ENCODE measurements at regions not wholly inside any gene's neighbourhood (a gene's known extent, or its start where the extent isn't known, plus 50 kb on each side); places are given as distances from the start of the nearest gene placed in this dataset.

DNA sequence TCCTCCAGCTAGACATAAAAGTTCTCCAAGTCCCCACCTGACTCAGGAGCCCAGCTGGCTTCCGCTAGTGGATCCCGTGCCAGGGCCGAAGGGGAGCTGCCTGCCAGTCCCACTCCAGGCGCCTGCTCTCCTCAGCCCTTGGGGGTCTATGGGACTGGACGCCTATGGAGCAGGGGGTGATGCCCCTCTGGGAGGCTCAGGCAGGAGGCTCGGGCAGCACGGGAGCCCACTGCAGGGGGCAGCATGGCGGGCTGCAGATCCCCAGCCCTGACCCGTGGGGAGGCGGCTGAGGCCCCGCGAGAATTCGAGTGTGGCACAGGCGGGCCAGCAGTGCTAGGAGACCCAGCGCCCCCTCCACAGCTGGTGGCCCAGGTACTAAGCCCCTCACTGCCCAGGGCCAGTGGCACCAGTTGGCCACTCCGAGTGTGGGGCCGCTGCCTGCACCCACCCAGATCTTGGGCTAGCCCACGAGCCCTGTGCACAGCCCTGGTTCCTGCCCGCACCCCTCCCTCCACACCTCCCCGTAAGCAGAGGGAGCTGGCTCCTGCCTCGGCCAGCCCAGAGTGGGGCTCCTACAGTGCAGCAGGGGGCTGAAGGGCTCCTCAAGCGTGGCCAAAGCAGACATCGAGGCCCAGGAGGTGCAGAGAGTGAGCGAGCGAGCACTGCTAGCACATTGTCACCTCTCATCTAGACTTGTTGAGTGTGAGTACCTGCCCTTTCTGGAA lies 221.3 kb upstream of the NSMCE3 start:
- Histone ChIP-seq H3K4me3 (no peak overlapping the region), H3K4me1 (no peaks in the 10 kb centered on the region), H3K27ac (no peak overlapping the region), H3K9me3 (no peaks in the 10 kb centered on the region), H3K36me3 (no peaks in the 10 kb centered on the region), H3K27me3 (no peaks in the 10 kb centered on the region)
- TF ChIP-seq EP300 (IDR thresholded peaks at IDR 0.05) (no peak), POLR2AphosphoS5 (IDR thresholded peaks at IDR 0.05) (no peak), POLR2A (IDR thresholded peaks at IDR 0.05) (no peak)
- TF ChIP-seq, protein P1, sequence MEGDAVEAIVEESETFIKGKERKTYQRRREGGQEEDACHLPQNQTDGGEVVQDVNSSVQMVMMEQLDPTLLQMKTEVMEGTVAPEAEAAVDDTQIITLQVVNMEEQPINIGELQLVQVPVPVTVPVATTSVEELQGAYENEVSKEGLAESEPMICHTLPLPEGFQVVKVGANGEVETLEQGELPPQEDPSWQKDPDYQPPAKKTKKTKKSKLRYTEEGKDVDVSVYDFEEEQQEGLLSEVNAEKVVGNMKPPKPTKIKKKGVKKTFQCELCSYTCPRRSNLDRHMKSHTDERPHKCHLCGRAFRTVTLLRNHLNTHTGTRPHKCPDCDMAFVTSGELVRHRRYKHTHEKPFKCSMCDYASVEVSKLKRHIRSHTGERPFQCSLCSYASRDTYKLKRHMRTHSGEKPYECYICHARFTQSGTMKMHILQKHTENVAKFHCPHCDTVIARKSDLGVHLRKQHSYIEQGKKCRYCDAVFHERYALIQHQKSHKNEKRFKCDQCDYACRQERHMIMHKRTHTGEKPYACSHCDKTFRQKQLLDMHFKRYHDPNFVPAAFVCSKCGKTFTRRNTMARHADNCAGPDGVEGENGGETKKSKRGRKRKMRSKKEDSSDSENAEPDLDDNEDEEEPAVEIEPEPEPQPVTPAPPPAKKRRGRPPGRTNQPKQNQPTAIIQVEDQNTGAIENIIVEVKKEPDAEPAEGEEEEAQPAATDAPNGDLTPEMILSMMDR (IDR thresholded peaks at IDR 0.05): no peak
- intact Hi-C loops (cut with DNase I): no loop called here
- no peak for DNase-seq
- 93 to 96% methylated on average over 25 of the region's 25 CpGs for WGBS, 2 donors

DNA sequence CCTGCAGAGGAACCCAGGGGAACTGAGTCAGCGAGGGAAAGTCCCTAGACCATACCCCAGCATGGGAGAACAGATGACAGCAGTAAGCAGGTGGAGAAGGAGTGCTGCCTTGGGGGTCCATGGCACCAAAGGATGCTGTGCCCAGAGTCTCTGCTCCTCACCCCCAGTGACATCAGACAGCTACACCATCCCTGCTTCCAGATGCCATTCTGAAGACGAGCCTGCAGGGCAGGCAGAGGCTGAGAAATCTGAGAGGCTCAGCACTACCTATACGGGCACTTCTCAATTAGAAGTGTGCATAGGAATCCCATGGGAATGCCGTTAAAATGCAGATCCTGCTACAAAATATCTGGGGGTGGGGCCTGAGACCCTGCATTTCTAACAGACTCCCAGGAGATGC lies 211.3 kb upstream of the NSMCE3 start:
- Histone ChIP-seq H3K27me3 (no peaks in the 10 kb centered on the region), H3K9me3 (no peaks in the 10 kb centered on the region), H3K4me1 (peaks cover 0 to 11% (median 9%) of the 10 kb centered on the region in 4 donors), H3K27ac (no peak overlapping the region), H3K4me3 (no peak overlapping the region), H3K36me3 (no peaks in the 10 kb centered on the region)
- intact Hi-C loops (cut with DNase I): loop anchor here (10.0 kb wide), 1 partner anchor 136 kb away; no protein-coding TSS in a partner anchor
- WGBS, 2 donors: 80 to 87% methylated on average over 4 of the region's 4 CpGs
- DNase-seq: no peak
- TF ChIP-seq EP300 (IDR thresholded peaks at IDR 0.05) (no peak), POLR2A (IDR thresholded peaks at IDR 0.05) (no peak)

DNA sequence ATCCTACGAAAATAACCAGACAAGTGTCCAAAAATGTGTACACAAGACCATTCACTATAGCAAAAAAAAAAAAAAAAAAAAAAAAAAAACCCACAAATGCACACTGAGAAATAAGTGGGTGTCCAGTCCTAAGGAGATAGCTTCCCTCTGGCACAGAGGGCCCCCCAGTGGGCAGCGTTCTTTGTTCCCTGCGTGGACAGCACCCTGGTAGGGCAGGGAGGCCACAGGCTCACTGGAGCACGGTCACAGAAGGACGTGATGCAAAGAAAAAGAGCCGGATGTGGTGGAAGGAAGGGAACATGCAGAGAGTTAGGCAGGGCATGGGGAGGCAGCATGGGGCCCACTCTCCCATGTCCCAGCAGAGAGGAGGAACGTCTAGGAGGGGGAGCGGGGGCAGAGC lies 210.7 kb upstream of the NSMCE3 start:
- intact Hi-C loops (cut with DNase I): loop anchor here (10.0 kb wide), 1 partner anchor 135 kb away; no protein-coding TSS in a partner anchor
- DNase-seq: no peak
- Histone ChIP-seq H3K4me1 (peaks cover 0 to 8% (median 7%) of the 10 kb centered on the region in 4 donors), H3K9me3 (no peaks in the 10 kb centered on the region), H3K4me3 (no peak overlapping the region), H3K27me3 (no peaks in the 10 kb centered on the region), H3K36me3 (no peaks in the 10 kb centered on the region), H3K27ac (no peak overlapping the region)
- TF ChIP-seq, protein P1 (IDR thresholded peaks at IDR 0.05): no peak
- TF ChIP-seq EP300 (IDR thresholded peaks at IDR 0.05) (no peak), POLR2AphosphoS5 (IDR thresholded peaks at IDR 0.05) (no peak), POLR2A (IDR thresholded peaks at IDR 0.05) (no peak)
- WGBS, 2 donors: 80 to 87% methylated on average over 8 of the region's 8 CpGs

DNA sequence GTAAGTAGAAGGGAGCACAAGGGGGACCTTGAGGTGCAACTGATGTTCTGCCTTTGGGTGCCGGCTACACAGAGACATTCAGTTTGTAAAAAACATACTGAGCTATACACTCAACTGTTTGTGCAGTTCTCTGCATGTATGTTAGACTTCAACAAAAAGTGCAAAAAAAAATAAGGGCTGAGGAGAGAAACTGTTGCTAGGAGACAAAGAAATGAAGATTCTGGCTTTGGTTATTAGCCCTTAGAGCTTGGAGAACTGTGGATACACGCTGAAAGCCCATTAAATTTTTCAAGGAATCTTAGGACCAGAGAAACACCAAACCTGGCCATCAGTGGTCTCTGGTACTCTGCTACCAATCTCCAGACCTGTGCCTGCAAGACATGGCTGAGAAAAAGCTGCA lies 207.6 kb upstream of the NSMCE3 start:
- H3K9me3 ChIP-seq: no peaks in the 10 kb centered on the region
- H3K4me3 ChIP-seq: no peak overlapping the region
- intact Hi-C loops (cut with DNase I): no loop called here
- TF ChIP-seq POLR2A (IDR thresholded peaks at IDR 0.05) (no peak), EP300 (IDR thresholded peaks at IDR 0.05) (no peak), POLR2AphosphoS5 (IDR thresholded peaks at IDR 0.05) (no peak)
- TF ChIP-seq, protein P1 (IDR thresholded peaks at IDR 0.05): no peak
- 96 to 97% methylated on average over 2 of the region's 2 CpGs for WGBS, 2 donors
- DNase-seq: no peak
- no peak overlapping the region for H3K27ac ChIP-seq
- no peaks in the 10 kb centered on the region for H3K4me1 ChIP-seq
- no peaks in the 10 kb centered on the region for H3K27me3 ChIP-seq
- H3K36me3 ChIP-seq: no peaks in the 10 kb centered on the region

DNA sequence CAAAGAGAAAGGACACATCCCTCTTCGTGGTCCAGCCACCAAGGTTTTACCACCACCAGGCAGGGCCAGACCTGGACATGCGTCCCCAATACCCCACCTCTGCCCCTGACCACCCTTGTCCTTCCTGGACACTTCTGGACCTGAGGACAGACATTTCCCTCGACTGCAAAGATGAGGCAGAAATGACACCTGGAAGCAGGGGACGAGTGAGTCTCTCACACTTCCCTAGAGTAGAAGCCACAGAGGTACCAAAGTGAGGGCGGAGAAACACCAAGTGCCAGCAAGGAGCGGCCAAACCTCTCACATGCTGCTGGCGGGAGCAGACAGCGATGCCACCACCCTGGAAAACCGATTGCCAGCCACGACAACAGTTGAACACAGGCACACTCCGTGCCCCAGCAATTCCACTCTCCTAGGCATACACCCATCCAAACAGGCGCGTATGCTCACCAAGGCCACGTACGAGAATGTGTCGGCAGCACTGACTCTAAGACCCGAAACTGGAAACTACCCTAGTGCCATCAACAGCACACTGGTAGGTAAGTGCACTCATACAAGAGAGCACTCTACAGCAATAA lies 207.0 kb upstream of the NSMCE3 start:
- no peak for TF ChIP-seq POLR2AphosphoS5 (IDR thresholded peaks at IDR 0.05)
- no peak for TF ChIP-seq POLR2A (IDR thresholded peaks at IDR 0.05)
- TF ChIP-seq, protein P1 (IDR thresholded peaks at IDR 0.05): no peak
- TF ChIP-seq EP300 (IDR thresholded peaks at IDR 0.05): no peak
- H3K27ac ChIP-seq: no peak overlapping the region
- no peaks in the 10 kb centered on the region for H3K4me1 ChIP-seq
- no peaks in the 10 kb centered on the region for H3K27me3 ChIP-seq
- H3K36me3 ChIP-seq: no peaks in the 10 kb centered on the region
- H3K9me3 ChIP-seq: no peaks in the 10 kb centered on the region
- 91% methylated on average over 17 of the region's 17 CpGs for WGBS, 2 donors
- no peak overlapping the region for H3K4me3 ChIP-seq
- no peak for DNase-seq
- intact Hi-C loops (cut with DNase I): no loop called here

Measured in sigmoid colon (tissue), 6 donors.